ENCODE measurements at regions not wholly inside any gene's neighbourhood (a gene's known extent, or its start where the extent isn't known, plus 50 kb on each side); places are given as distances from the start of the nearest gene placed in this dataset.

DNA sequence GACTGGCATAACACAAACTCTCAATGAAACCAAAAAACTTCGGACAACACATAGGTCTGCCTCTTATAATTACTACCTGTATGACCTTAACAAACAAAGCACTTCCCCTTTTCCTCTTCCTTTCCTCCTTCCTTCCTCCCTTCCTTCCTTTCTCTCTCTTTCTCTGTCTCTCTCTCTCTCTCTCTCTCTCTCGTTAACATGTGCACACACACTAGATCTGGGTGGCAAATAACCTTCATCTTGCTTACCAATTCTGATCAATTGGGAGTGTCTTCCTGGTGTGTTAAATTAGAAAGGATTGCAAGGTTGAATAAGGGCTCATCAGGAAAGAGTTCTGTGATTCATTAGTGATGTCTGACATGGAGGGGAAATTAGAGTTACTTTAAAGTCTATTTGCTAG is 307.8 kb upstream of the PRKD1 start:
- DNase-seq (ENCODE audit: low read depth, low spot score), result no peak
- ChIA-PET CTCF (interaction anchor here (1.3 to 3.8 kb wide), 2 partner anchors 35 to 48 kb away, joined by 4 to 21 read pairs; no protein-coding TSS in a partner anchor), POLR2A (no interaction called here)
- no peaks in the 10 kb centered on the region for H3K9me3 ChIP-seq (ENCODE audit: control insufficient read depth, insufficient read depth, low read length)
- TF ChIP-seq, protein P1, sequence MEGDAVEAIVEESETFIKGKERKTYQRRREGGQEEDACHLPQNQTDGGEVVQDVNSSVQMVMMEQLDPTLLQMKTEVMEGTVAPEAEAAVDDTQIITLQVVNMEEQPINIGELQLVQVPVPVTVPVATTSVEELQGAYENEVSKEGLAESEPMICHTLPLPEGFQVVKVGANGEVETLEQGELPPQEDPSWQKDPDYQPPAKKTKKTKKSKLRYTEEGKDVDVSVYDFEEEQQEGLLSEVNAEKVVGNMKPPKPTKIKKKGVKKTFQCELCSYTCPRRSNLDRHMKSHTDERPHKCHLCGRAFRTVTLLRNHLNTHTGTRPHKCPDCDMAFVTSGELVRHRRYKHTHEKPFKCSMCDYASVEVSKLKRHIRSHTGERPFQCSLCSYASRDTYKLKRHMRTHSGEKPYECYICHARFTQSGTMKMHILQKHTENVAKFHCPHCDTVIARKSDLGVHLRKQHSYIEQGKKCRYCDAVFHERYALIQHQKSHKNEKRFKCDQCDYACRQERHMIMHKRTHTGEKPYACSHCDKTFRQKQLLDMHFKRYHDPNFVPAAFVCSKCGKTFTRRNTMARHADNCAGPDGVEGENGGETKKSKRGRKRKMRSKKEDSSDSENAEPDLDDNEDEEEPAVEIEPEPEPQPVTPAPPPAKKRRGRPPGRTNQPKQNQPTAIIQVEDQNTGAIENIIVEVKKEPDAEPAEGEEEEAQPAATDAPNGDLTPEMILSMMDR (IDR thresholded peaks at IDR 0.05; ENCODE audit: low read depth, low read length), result no peak
- no peak overlapping the region for H3K27ac ChIP-seq (ENCODE audit: low read depth, low read length)
- H3K4me3 ChIP-seq (ENCODE audit: low read depth, low read length), result no peak overlapping the region
- no peaks in the 10 kb centered on the region for H3K27me3 ChIP-seq (ENCODE audit: control insufficient read depth, insufficient read depth, low read length)

DNA sequence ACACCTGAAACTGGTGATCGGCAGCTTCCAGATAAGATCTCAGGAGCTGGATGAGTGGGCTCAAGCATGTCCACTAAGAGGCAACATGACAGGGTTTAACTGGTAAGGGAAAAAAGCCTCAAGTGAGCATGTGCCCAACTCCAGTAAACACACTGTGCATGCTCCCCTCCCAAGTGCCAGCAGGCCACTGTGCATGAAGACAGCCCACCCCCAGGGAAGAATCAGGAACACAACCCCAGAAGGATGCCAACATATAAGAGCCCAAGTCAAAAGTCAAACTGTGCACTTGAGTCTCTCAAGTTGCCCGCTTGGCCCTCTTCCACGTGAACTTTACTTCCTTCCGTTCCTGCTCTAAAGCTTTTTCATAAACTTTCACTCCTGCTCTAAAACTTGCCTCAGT is 311.3 kb upstream of the PRKD1 start:
- CTCF ChIA-PET, result no interaction called here
- TF ChIP-seq, protein P1 (IDR thresholded peaks at IDR 0.05; ENCODE audit: low read depth, low read length), result no peak

DNA sequence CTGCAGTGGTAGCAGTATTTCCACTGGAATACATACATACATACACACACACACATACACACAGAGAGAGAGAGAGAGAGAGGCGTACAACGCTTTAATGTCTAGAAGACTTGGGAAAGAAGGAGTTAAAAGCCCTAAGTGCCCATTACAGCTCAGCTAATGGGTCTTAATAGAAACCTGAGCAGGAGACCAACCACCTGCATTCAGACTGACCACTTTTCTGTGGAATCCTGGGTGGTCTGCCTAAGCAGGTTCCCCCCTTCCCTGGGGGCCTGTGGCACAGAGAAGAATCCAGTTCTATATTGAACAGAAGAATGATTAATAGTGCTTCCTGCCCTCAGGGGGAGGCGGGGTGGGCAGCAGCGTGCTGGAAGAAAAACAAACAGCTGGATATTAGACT is 312.4 kb upstream of the PRKD1 start:
- H3K27ac ChIP-seq (ENCODE audit: low read depth, low read length), result no peak overlapping the region
- ChIA-PET POLR2A (no interaction called here), CTCF (interaction anchor here (0.7 kb wide), 1 partner anchor 31 kb away, joined by 3 read pairs; no protein-coding TSS in a partner anchor)

More for the DNA sequence above, 311.3 kb upstream of the PRKD1 start:
- H3K27me3 ChIP-seq (ENCODE audit: control insufficient read depth, insufficient read depth, low read length), result no peaks in the 10 kb centered on the region
- no peaks in the 10 kb centered on the region for H3K9me3 ChIP-seq (ENCODE audit: control insufficient read depth, insufficient read depth, low read length)
- no peak overlapping the region for H3K4me3 ChIP-seq (ENCODE audit: low read depth, low read length)
- no peak for DNase-seq (ENCODE audit: low read depth, low spot score)
- no peak overlapping the region for H3K27ac ChIP-seq (ENCODE audit: low read depth, low read length)
- POLR2A ChIA-PET, result no interaction called here

DNA sequence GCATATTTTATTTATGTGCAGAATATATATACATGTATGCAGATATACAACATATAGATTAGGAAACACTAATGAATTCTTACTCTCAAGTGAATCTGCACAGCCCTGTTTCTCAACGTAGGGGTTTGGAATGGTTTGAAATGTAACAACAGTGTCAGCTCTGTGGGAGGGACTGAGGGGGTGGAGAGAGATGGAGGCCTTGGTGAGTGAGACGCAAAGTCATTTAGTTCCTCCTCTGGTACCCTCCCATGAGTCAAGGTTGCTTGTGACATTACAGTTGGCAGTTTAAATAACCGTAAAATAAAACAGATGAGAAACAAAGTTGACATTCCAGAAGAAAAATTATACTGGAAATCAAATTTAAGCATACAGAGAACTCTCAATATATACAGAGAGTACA is 313.0 kb upstream of the PRKD1 start:
- no peaks in the 10 kb centered on the region for H3K27me3 ChIP-seq (ENCODE audit: control insufficient read depth, insufficient read depth, low read length)
- ChIA-PET POLR2A (no interaction called here), CTCF (interaction anchor here (0.7 kb wide), 1 partner anchor 30 kb away, joined by 3 read pairs; no protein-coding TSS in a partner anchor)
- no peaks in the 10 kb centered on the region for H3K9me3 ChIP-seq (ENCODE audit: control insufficient read depth, insufficient read depth, low read length)
- DNase-seq (ENCODE audit: low read depth, low spot score), result no peak
- H3K4me3 ChIP-seq (ENCODE audit: low read depth, low read length), result no peak overlapping the region
- no peak overlapping the region for H3K27ac ChIP-seq (ENCODE audit: low read depth, low read length)
- TF ChIP-seq, protein P1 (IDR thresholded peaks at IDR 0.05; ENCODE audit: low read depth, low read length), result no peak

More for the DNA sequence above, 312.4 kb upstream of the PRKD1 start:
- H3K9me3 ChIP-seq (ENCODE audit: control insufficient read depth, insufficient read depth, low read length), result no peaks in the 10 kb centered on the region
- no peak overlapping the region for H3K4me3 ChIP-seq (ENCODE audit: low read depth, low read length)
- no peak for DNase-seq (ENCODE audit: low read depth, low spot score)
- H3K27me3 ChIP-seq (ENCODE audit: control insufficient read depth, insufficient read depth, low read length), result no peaks in the 10 kb centered on the region
- TF ChIP-seq, protein P1 (IDR thresholded peaks at IDR 0.05; ENCODE audit: low read depth, low read length), result no peak

DNA sequence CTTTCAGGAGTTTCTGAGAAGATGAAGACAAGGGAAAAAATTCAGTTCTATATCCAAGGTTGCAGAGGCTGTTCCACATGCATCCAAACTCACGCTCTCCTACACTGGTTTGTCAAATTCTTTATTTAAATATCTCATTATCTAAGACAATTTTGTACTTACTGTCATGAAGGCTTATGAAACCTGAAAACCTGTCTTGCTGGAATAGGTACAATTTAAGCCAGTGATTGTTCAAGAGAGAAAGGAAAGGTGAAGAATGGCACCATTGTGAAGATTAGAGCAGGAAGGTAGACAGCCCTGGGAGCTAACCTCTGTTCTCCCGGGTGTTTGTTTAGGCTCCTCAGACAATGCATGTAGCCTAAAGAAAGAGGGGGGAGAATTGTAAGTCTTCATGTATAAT is 315.1 kb upstream of the PRKD1 start:
- no peaks in the 10 kb centered on the region for H3K27me3 ChIP-seq (ENCODE audit: control insufficient read depth, insufficient read depth, low read length)
- POLR2A ChIA-PET, result no interaction called here
- H3K9me3 ChIP-seq (ENCODE audit: control insufficient read depth, insufficient read depth, low read length), result no peaks in the 10 kb centered on the region
- CTCF ChIA-PET, result interaction anchor here (1.6 kb wide), 1 partner anchor 28 kb away, joined by 8 read pairs; no protein-coding TSS in a partner anchor
- TF ChIP-seq, protein P1 (IDR thresholded peaks at IDR 0.05; ENCODE audit: low read depth, low read length), result no peak
- no peak overlapping the region for H3K4me3 ChIP-seq (ENCODE audit: low read depth, low read length)
- no peak for DNase-seq (ENCODE audit: low read depth, low spot score)
- no peak overlapping the region for H3K27ac ChIP-seq (ENCODE audit: low read depth, low read length)

Measured in AG04450 (cell line).